ENCODE measurements at regions not wholly inside any gene's neighbourhood (a gene's known extent, or its start where the extent isn't known, plus 50 kb on each side); places are given as distances from the start of the nearest gene placed in this dataset.
A peak's percentile ranks its signal among the peaks of the same experiment; 100 is the strongest.

DNA sequence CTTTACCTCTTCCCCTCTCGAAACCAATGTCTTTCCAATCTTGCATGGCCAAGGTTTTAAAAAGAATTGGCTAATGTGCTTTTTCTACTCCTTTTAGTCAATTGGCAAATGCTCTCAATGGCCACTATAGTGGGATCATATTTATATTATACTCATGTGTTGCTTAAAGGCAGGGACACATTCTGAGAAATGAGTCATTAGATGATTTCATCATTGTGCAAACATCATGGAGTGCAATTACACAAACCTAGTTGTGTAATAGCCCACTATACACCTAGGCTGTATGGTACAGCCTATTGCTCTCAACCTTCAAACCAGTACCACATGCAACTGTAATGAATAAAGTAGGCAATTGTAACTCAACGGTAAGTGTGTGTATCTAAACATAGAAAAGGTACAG lies 180.9 kb downstream of the HS3ST3A1 start:
- H3K4me2 ChIP-seq (ENCODE audit: low read length): peak overlapping the region; percentile 3
- peaks cover 21% of the 10 kb centered on the region for H3K4me1 ChIP-seq (ENCODE audit: insufficient read depth, low read length)
- Mint-ChIP-seq H3K9me3 (ENCODE audit: unreplicated experiment) (no peaks in the 10 kb centered on the region), H3K36me3 (ENCODE audit: low read depth, unreplicated experiment) (no peaks in the 10 kb centered on the region), H3K27me3 (ENCODE audit: low read depth, unreplicated experiment) (no peaks in the 10 kb centered on the region), H3K4me3 (ENCODE audit: unreplicated experiment) (no peak overlapping the region), H3K4me1 (ENCODE audit: low read depth, unreplicated experiment) (peaks cover 17% of the 10 kb centered on the region), H3K27ac (ENCODE audit: unreplicated experiment) (no peak overlapping the region)
- H3K27me3 ChIP-seq (ENCODE audit: insufficient read depth, low read length): no peaks in the 10 kb centered on the region
- peak; percentile 83 for FAIRE-seq
- no peaks in the 10 kb centered on the region for H3K9me3 ChIP-seq (ENCODE audit: insufficient read depth, low read depth, low read length)
- H4K20me1 ChIP-seq (ENCODE audit: insufficient read depth, low read length): no peaks in the 10 kb centered on the region
- H3K4me3 ChIP-seq (ENCODE audit: insufficient read depth, low read depth, low read length): no peak overlapping the region
- no peak overlapping the region for H3K27ac ChIP-seq (ENCODE audit: low read depth, low read length)
- no peaks in the 10 kb centered on the region for H3K79me2 ChIP-seq (ENCODE audit: insufficient read depth, low read length)
- DNase-seq (ENCODE audit: low read depth): peak; percentile 78
- no peaks in the 10 kb centered on the region for H3K36me3 ChIP-seq (ENCODE audit: insufficient read depth, low read length)
- H3K9ac ChIP-seq (ENCODE audit: low read length): no peak overlapping the region
- TF ChIP-seq CTCF (IDR thresholded peaks at IDR 0.05; ENCODE audit: insufficient read depth, low read depth, low read length): no peak
- no peak for TF ChIP-seq EZH2 (IDR thresholded peaks at IDR 0.05; ENCODE audit: insufficient read depth, low read length)
- H2AFZ ChIP-seq (ENCODE audit: low read depth, low read length): no peak overlapping the region

DNA sequence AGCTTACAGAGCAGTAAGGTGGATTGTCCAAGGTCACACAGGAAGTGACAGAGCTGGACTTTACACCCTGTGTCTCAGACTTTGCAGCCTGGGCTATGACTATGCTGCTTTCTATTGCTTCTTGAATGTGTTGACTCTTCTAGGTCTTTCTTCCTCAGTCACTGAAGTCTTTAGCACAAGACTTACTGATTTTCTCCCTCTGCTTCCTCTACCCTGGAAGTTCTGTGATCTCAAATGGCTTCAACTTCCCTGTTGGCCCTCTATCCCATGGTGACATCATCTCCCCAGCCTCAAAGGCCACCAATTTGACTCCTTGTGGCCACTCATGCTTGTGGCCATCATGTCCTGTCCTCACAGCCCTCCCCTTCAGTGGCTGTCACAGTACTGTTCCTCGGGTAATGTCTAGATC lies 181.3 kb downstream of the HS3ST3A1 start:
- DNase-seq (ENCODE audit: low read depth) (no peak), FAIRE-seq (peak; percentile 58)
- peaks cover 24% of the 10 kb centered on the region for H3K4me1 ChIP-seq (ENCODE audit: insufficient read depth, low read length)
- H4K20me1 ChIP-seq (ENCODE audit: insufficient read depth, low read length): no peaks in the 10 kb centered on the region
- TF ChIP-seq CTCF (IDR thresholded peaks at IDR 0.05; ENCODE audit: insufficient read depth, low read depth, low read length) (no peak), EZH2 (IDR thresholded peaks at IDR 0.05; ENCODE audit: insufficient read depth, low read length) (no peak)
- no peak overlapping the region for H2AFZ ChIP-seq (ENCODE audit: low read depth, low read length)
- H3K4me2 ChIP-seq (ENCODE audit: low read length): peak overlapping the region; percentile 3
- H3K9me3 Mint-ChIP-seq (ENCODE audit: unreplicated experiment): no peaks in the 10 kb centered on the region
- no peak overlapping the region for H3K27ac Mint-ChIP-seq (ENCODE audit: unreplicated experiment)
- H3K36me3 ChIP-seq (ENCODE audit: insufficient read depth, low read length): no peaks in the 10 kb centered on the region
- H3K27me3 ChIP-seq (ENCODE audit: insufficient read depth, low read length): no peaks in the 10 kb centered on the region
- no peaks in the 10 kb centered on the region for H3K27me3 Mint-ChIP-seq (ENCODE audit: low read depth, unreplicated experiment)
- H3K9ac ChIP-seq (ENCODE audit: low read length): no peak overlapping the region
- no peaks in the 10 kb centered on the region for H3K79me2 ChIP-seq (ENCODE audit: insufficient read depth, low read length)
- H3K4me1 Mint-ChIP-seq (ENCODE audit: low read depth, unreplicated experiment): peaks cover 20% of the 10 kb centered on the region
- H3K27ac ChIP-seq (ENCODE audit: low read depth, low read length): no peak overlapping the region
- H3K4me3 ChIP-seq (ENCODE audit: insufficient read depth, low read depth, low read length): no peak overlapping the region
- no peaks in the 10 kb centered on the region for H3K36me3 Mint-ChIP-seq (ENCODE audit: low read depth, unreplicated experiment)
- H3K9me3 ChIP-seq (ENCODE audit: insufficient read depth, low read depth, low read length): no peaks in the 10 kb centered on the region
- no peak overlapping the region for H3K4me3 Mint-ChIP-seq (ENCODE audit: unreplicated experiment)

- no peak overlapping the region for H3K27ac Mint-ChIP-seq (ENCODE audit: unreplicated experiment)
- peaks cover 24% of the 10 kb centered on the region for H3K4me1 ChIP-seq (ENCODE audit: insufficient read depth, low read length)
- no peaks in the 10 kb centered on the region for H3K36me3 ChIP-seq (ENCODE audit: insufficient read depth, low read length)
- no peaks in the 10 kb centered on the region for H3K9me3 ChIP-seq (ENCODE audit: insufficient read depth, low read depth, low read length)
- no peaks in the 10 kb centered on the region for H4K20me1 ChIP-seq (ENCODE audit: insufficient read depth, low read length)
- H2AFZ ChIP-seq (ENCODE audit: low read depth, low read length): no peak overlapping the region
- no peaks in the 10 kb centered on the region for H3K79me2 ChIP-seq (ENCODE audit: insufficient read depth, low read length)
- TF ChIP-seq CTCF (IDR thresholded peaks at IDR 0.05; ENCODE audit: insufficient read depth, low read depth, low read length) (no peak), EZH2 (IDR thresholded peaks at IDR 0.05; ENCODE audit: insufficient read depth, low read length) (no peak)
- H3K36me3 Mint-ChIP-seq (ENCODE audit: low read depth, unreplicated experiment): no peaks in the 10 kb centered on the region
- DNase-seq (ENCODE audit: low read depth) (no peak), FAIRE-seq (no peak)
- no peaks in the 10 kb centered on the region for H3K27me3 ChIP-seq (ENCODE audit: insufficient read depth, low read length)
- H3K9me3 Mint-ChIP-seq (ENCODE audit: unreplicated experiment): no peaks in the 10 kb centered on the region
- peaks cover 20% of the 10 kb centered on the region for H3K4me1 Mint-ChIP-seq (ENCODE audit: low read depth, unreplicated experiment)
- H3K27me3 Mint-ChIP-seq (ENCODE audit: low read depth, unreplicated experiment): no peaks in the 10 kb centered on the region
- H3K4me3 Mint-ChIP-seq (ENCODE audit: unreplicated experiment): no peak overlapping the region
- no peak overlapping the region for H3K27ac ChIP-seq (ENCODE audit: low read depth, low read length)
- no peak overlapping the region for H3K9ac ChIP-seq (ENCODE audit: low read length)
- H3K4me3 ChIP-seq (ENCODE audit: insufficient read depth, low read depth, low read length): no peak overlapping the region
- no peak overlapping the region for H3K4me2 ChIP-seq (ENCODE audit: low read length)
Measured at GRCh38 chr17:13419676-13420075, 182.1 kb downstream of the HS3ST3A1 start.

All from astrocyte (in vitro differentiated cells and primary cell).